ENCODE measurements at regions not wholly inside any gene's neighbourhood (a gene's known extent, or its start where the extent isn't known, plus 50 kb on each side); places are given as distances from the start of the nearest gene placed in this dataset.

DNA sequence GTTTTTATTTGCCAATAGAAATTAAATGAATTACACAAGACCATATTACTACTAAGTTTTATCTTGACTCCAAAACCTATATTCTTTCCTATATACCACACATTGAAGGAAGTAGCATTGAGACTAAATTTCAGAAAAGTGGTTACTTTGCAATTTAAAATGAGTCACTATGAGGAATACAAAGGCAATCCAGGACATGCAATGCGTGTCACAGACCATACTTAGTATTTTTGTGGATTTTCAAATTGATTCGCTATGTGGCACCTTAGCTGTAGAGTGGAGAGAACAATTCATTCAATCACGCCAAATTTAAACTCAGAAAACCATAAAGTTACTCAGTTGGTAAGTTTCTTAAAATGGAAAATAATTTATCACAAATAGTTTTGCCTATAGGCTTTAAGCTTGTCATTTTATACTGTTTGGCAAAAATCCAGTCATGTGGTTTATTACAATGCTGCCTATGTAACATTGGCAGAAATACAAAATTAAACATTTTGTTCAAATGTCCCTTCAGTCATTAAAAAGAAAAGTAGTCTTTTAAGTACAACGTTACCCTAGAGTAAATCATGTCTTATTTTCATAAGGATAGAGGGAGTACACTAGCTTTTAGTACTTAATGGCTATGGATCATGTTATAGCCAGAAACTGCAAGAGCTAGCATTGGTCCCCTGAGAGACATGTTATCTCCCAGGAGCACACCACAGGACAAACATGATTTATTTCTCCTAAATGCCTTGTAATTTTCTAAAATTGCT, 222.8 kb upstream of the CDH7 start:
- Histone ChIP-seq H3K4me2 (ENCODE audit: low read length) (no peak overlapping the region), H3K9me3 (ENCODE audit: control insufficient read depth, insufficient read depth, low read length) (no peaks in the 10 kb centered on the region), H3K27me3 (ENCODE audit: control insufficient read depth, low read length) (no peaks in the 10 kb centered on the region), H3K36me3 (ENCODE audit: control insufficient read depth, low read length) (no peaks in the 10 kb centered on the region), H3F3A (ENCODE audit: control insufficient read depth, insufficient read depth) (no peaks in the 10 kb centered on the region), H3K79me2 (ENCODE audit: control insufficient read depth, low read length) (no peaks in the 10 kb centered on the region), H3K9me2 (replicated peaks; ENCODE audit: control insufficient read depth, low read length) (no peaks in the 10 kb centered on the region), H3K27ac (ENCODE audit: low read depth, low read length) (no peak overlapping the region), H3K4me1 (ENCODE audit: control insufficient read depth, low read length) (no peaks in the 10 kb centered on the region), H3K4me3 (ENCODE audit: low read length) (no peak overlapping the region), H4K20me1 (ENCODE audit: control insufficient read depth, insufficient read depth, low read depth, low read length) (no peaks in the 10 kb centered on the region)
- TF ChIP-seq, protein P1, sequence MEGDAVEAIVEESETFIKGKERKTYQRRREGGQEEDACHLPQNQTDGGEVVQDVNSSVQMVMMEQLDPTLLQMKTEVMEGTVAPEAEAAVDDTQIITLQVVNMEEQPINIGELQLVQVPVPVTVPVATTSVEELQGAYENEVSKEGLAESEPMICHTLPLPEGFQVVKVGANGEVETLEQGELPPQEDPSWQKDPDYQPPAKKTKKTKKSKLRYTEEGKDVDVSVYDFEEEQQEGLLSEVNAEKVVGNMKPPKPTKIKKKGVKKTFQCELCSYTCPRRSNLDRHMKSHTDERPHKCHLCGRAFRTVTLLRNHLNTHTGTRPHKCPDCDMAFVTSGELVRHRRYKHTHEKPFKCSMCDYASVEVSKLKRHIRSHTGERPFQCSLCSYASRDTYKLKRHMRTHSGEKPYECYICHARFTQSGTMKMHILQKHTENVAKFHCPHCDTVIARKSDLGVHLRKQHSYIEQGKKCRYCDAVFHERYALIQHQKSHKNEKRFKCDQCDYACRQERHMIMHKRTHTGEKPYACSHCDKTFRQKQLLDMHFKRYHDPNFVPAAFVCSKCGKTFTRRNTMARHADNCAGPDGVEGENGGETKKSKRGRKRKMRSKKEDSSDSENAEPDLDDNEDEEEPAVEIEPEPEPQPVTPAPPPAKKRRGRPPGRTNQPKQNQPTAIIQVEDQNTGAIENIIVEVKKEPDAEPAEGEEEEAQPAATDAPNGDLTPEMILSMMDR (IDR thresholded peaks at IDR 0.05; ENCODE audit: low read depth, low read length, poor library complexity, severe bottlenecking) = no peak
- no peak for TF ChIP-seq EZH2phosphoT487 (IDR thresholded peaks at IDR 0.05; ENCODE audit: borderline replicate concordance, low read length)

DNA sequence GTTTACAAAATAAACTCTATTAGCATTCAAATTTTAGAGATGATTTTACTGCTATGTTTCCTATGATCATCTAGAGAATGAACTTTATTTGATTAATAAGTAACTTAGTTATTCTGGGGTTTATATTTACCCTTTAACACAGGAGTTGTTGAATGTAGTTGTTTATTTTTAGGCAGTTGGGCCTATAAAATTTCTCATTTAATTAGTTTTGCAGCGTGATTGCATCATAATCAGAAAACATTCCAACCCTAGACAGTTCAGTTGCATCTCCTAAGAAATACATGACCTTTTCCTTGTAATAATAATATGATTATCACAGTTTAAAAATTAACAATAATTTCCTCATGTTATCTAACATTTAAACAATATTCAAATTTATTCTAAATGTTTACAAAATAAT, 224.7 kb upstream of the CDH7 start:
- no peaks in the 10 kb centered on the region for H3K36me3 ChIP-seq (ENCODE audit: control insufficient read depth, low read length)
- no peaks in the 10 kb centered on the region for H3F3A ChIP-seq (ENCODE audit: control insufficient read depth, insufficient read depth)
- H3K9me2 ChIP-seq (replicated peaks; ENCODE audit: control insufficient read depth, low read length) = no peaks in the 10 kb centered on the region
- no peaks in the 10 kb centered on the region for H4K20me1 ChIP-seq (ENCODE audit: control insufficient read depth, insufficient read depth, low read depth, low read length)
- TF ChIP-seq EZH2phosphoT487 (IDR thresholded peaks at IDR 0.05; ENCODE audit: borderline replicate concordance, low read length) = no peak
- H3K27ac ChIP-seq (ENCODE audit: low read depth, low read length) = no peak overlapping the region
- no peaks in the 10 kb centered on the region for H3K9me3 ChIP-seq (ENCODE audit: control insufficient read depth, insufficient read depth, low read length)
- H3K4me1 ChIP-seq (ENCODE audit: control insufficient read depth, low read length) = no peaks in the 10 kb centered on the region
- H3K4me2 ChIP-seq (ENCODE audit: low read length) = no peak overlapping the region
- H3K79me2 ChIP-seq (ENCODE audit: control insufficient read depth, low read length) = no peaks in the 10 kb centered on the region
- no peak overlapping the region for H3K4me3 ChIP-seq (ENCODE audit: low read length)
- H3K27me3 ChIP-seq (ENCODE audit: control insufficient read depth, low read length) = no peaks in the 10 kb centered on the region

DNA sequence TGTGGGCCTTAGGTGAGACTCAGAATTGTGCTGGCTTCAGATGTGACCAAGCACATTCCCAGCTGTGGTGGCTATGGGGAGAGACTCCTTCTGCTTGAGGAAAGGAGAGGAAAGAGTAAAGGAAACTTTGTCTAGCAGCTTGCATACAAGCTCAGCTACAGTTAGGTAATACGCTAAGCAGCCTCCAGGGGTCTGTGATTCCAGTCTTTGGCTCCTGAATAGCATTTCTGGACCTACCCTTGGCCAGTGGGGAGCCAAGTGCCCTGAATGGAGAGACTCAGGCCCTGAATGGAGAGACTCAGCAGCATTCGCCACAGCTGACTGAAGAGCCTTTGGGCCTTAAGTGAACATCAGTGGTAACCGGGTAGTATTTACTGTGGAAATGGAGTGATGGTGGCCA, 227.4 kb upstream of the CDH7 start:
- Histone ChIP-seq H3K27ac (ENCODE audit: low read depth, low read length) (no peak overlapping the region), H3K4me3 (ENCODE audit: low read length) (no peak overlapping the region), H3K79me2 (ENCODE audit: control insufficient read depth, low read length) (no peaks in the 10 kb centered on the region), H3K9me3 (ENCODE audit: control insufficient read depth, insufficient read depth, low read length) (no peaks in the 10 kb centered on the region), H4K20me1 (ENCODE audit: control insufficient read depth, insufficient read depth, low read depth, low read length) (no peaks in the 10 kb centered on the region), H3K9me2 (replicated peaks; ENCODE audit: control insufficient read depth, low read length) (no peaks in the 10 kb centered on the region), H3K36me3 (ENCODE audit: control insufficient read depth, low read length) (no peaks in the 10 kb centered on the region), H3K4me2 (ENCODE audit: low read length) (no peak overlapping the region), H3F3A (ENCODE audit: control insufficient read depth, insufficient read depth) (no peaks in the 10 kb centered on the region), H3K4me1 (ENCODE audit: control insufficient read depth, low read length) (no peaks in the 10 kb centered on the region), H3K27me3 (ENCODE audit: control insufficient read depth, low read length) (no peaks in the 10 kb centered on the region)
- TF ChIP-seq EZH2phosphoT487 (IDR thresholded peaks at IDR 0.05; ENCODE audit: borderline replicate concordance, low read length) = no peak
- TF ChIP-seq, protein P1 (IDR thresholded peaks at IDR 0.05; ENCODE audit: low read depth, low read length, poor library complexity, severe bottlenecking) = no peak

DNA sequence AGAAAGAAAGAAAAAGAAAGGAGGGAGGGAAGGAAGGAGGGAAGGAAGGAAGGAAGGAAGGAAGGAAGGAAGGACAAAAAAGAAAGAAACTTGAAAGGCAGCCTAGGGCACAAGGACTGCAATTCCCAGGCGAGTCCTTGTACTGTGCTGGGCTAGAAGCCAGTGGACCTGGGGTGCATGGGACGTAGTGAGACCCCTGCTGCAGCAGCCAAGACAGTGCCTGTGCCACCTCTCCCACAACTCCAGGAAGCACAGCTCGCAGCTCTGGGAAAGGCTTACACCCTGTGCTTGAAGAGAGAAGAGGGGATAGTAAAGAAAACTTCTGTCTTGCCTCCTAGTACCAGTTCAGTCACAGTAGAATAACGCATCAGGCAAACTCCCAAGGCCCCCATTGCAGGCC, 227.9 kb upstream of the CDH7 start:
- no peaks in the 10 kb centered on the region for H3K79me2 ChIP-seq (ENCODE audit: control insufficient read depth, low read length)
- no peaks in the 10 kb centered on the region for H3K4me1 ChIP-seq (ENCODE audit: control insufficient read depth, low read length)
- no peak for TF ChIP-seq EZH2phosphoT487 (IDR thresholded peaks at IDR 0.05; ENCODE audit: borderline replicate concordance, low read length)
- TF ChIP-seq, protein P1 (IDR thresholded peaks at IDR 0.05; ENCODE audit: low read depth, low read length, poor library complexity, severe bottlenecking) = no peak
- no peaks in the 10 kb centered on the region for H3K27me3 ChIP-seq (ENCODE audit: control insufficient read depth, low read length)
- no peaks in the 10 kb centered on the region for H3K9me3 ChIP-seq (ENCODE audit: control insufficient read depth, insufficient read depth, low read length)
- no peak overlapping the region for H3K4me2 ChIP-seq (ENCODE audit: low read length)
- H3F3A ChIP-seq (ENCODE audit: control insufficient read depth, insufficient read depth) = no peaks in the 10 kb centered on the region
- H3K4me3 ChIP-seq (ENCODE audit: low read length) = no peak overlapping the region
- H4K20me1 ChIP-seq (ENCODE audit: control insufficient read depth, insufficient read depth, low read depth, low read length) = no peaks in the 10 kb centered on the region
- H3K27ac ChIP-seq (ENCODE audit: low read depth, low read length) = no peak overlapping the region
- no peaks in the 10 kb centered on the region for H3K9me2 ChIP-seq (replicated peaks; ENCODE audit: control insufficient read depth, low read length)
- H3K36me3 ChIP-seq (ENCODE audit: control insufficient read depth, low read length) = no peaks in the 10 kb centered on the region
